Mucosa of stomach (tissue), 1 donor: ENCODE measurements at regions not wholly inside any gene's neighbourhood (a gene's known extent, or its start where the extent isn't known, plus 50 kb on each side); places are given as distances from the start of the nearest gene placed in this dataset.

Experiments used
- H3K27me3 ChIP-seq: one replicate; pipeline ENCODE4 v1.7.0; 2013; ENCODE audit warnings: mild to moderate bottlenecking, low read length; ENCODE audit not compliant: control insufficient read depth, insufficient read depth
- H3K36me3 ChIP-seq: one replicate; pipeline ENCODE4 v1.7.0; 2013; ENCODE audit warnings: low read length; ENCODE audit not compliant: control insufficient read depth, insufficient read depth
- H3K4me1 ChIP-seq: one replicate; pipeline ENCODE4 v1.7.0; 2013; ENCODE audit warnings: mild to moderate bottlenecking, low read length; ENCODE audit not compliant: control insufficient read depth, insufficient read depth
- H3K4me3 ChIP-seq: one replicate; pipeline ENCODE4 v1.7.0; 2013; ENCODE audit warnings: low read length
- H3K9ac ChIP-seq: one replicate; pipeline ENCODE4 v1.7.0; 2013; ENCODE audit warnings: mild to moderate bottlenecking, low read length, moderate library complexity
- H3K9me3 ChIP-seq: one replicate; pipeline ENCODE4 v1.7.0; 2013; ENCODE audit warnings: mild to moderate bottlenecking, low read length, moderate library complexity; ENCODE audit not compliant: control insufficient read depth
- donor health status: Pancreatic carcinoma.

DNA sequence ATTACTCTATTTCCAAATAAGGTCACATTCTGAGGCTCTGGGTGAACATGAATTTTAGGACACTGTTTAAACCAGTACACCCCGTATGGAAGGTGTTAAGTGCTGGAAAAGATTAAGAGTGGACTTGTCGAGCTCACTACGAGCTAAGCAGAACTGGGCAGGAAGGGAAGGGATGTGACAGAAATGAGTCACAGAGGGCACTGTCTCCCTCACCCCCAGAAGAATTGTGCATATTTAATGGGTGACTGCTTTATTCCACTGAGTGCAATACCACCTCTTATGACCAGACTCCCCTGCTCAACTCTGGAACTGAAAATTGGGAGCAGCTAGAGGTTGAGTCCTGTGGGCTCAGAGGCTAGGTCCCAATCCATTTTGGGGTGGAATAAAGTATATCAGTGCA is 187.4 kb upstream of the RPS6KA3 start:
- no peak overlapping the region for H3K4me3 ChIP-seq
- H3K9me3 ChIP-seq: no peaks in the 10 kb centered on the region
- H3K9ac ChIP-seq: no peak overlapping the region
- no peaks in the 10 kb centered on the region for H3K36me3 ChIP-seq
- no peaks in the 10 kb centered on the region for H3K4me1 ChIP-seq
- H3K27me3 ChIP-seq: no peaks in the 10 kb centered on the region

GRCh38 chrX:20452487-20452886 is 185.8 kb upstream of the RPS6KA3 start:
- H3K4me1 ChIP-seq: no peaks in the 10 kb centered on the region
- H3K4me3 ChIP-seq: no peak overlapping the region
- H3K9ac ChIP-seq: no peak overlapping the region
- H3K36me3 ChIP-seq: no peaks in the 10 kb centered on the region
- no peaks in the 10 kb centered on the region for H3K27me3 ChIP-seq
- no peaks in the 10 kb centered on the region for H3K9me3 ChIP-seq

DNA sequence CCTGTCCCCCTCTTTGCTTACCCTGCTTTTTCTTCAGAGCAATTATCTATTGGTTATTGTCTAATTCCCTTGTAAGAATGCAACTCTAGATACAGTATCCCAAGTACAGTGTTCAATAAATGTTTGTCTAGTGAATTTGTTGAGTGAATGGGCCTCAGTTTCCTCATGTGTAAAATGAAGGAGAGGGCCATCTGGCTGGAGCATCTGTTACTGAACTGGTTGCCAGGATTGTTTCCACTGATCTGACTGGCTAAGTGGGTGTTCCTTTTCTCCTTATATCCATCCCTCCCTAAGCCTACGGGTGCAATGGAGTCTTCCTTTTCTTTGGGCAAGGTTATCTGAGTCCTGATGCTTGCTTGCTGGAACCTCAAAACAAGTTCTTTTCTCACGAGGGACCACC is 185.2 kb upstream of the RPS6KA3 start:
- Histone ChIP-seq H3K9ac (no peak overlapping the region), H3K4me3 (no peak overlapping the region), H3K4me1 (no peaks in the 10 kb centered on the region), H3K9me3 (no peaks in the 10 kb centered on the region), H3K36me3 (no peaks in the 10 kb centered on the region), H3K27me3 (no peaks in the 10 kb centered on the region)

DNA sequence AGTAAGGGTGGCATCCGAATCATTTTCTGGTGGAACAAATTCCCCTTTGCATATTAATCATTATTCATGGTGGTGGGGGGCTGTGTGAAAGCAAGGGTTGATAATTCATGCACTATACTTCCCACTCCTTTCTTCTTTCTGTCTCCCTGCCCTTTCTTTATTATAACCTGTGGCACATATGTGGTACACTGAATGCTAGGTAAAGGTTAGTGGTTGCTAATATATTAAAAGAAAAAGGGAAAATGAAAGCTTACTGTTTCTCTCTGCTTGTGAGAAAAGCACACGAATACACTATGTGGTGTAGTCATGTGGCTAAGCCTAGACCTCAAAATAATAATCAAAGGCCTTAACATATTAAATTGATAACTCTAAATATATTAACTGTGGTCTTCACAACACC is 178.4 kb upstream of the RPS6KA3 start:
- no peak overlapping the region for H3K4me3 ChIP-seq

DNA sequence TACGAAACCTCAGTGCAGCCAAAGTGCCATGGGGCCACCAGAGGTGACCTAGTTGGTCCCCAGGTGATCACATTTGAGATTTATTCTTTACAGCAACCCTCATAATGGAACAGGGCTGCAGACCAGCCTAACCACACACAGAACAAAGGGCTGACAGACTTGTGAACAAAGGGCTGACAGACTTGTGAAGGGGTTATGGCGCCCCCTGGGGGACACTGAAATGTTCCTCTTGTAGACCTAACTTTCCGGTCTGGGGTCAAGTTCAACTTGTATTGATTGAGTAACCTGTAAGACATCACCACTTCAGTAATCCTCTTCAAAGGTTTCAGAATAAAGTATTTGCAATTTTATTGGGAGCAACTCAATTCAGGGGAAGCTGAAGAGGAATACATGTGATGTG is 175.9 kb upstream of the RPS6KA3 start:
- Histone ChIP-seq H3K27me3 (no peaks in the 10 kb centered on the region), H3K36me3 (no peaks in the 10 kb centered on the region), H3K9me3 (no peaks in the 10 kb centered on the region), H3K4me3 (no peak overlapping the region), H3K9ac (no peak overlapping the region), H3K4me1 (no peaks in the 10 kb centered on the region)

More for the DNA sequence above, 178.4 kb upstream of the RPS6KA3 start:
- H3K4me1 ChIP-seq: no peaks in the 10 kb centered on the region
- H3K27me3 ChIP-seq: no peaks in the 10 kb centered on the region
- no peaks in the 10 kb centered on the region for H3K9me3 ChIP-seq
- no peak overlapping the region for H3K9ac ChIP-seq
- H3K36me3 ChIP-seq: no peaks in the 10 kb centered on the region

DNA sequence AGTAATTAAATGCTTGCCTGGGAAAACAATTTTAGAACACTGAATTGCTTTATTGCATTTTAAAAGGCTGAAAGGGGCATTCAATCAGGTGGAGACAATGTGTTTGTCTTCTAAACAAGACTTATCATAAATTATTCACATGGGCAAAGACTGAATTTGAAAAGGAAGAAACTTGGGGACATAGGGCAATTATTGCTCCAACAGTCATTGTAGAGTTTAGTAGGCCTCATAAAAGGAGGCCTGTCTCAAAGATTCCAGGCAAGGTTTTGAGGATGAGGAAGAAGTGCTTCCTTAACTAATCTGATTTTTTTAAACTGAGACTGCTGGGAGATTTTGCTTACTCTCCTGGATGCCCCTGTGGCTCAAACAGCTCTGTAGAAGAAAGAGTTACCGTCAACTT is 174.4 kb upstream of the RPS6KA3 start:
- Histone ChIP-seq H3K9me3 (no peaks in the 10 kb centered on the region), H3K4me1 (no peaks in the 10 kb centered on the region), H3K36me3 (no peaks in the 10 kb centered on the region), H3K27me3 (no peaks in the 10 kb centered on the region), H3K9ac (no peak overlapping the region), H3K4me3 (no peak overlapping the region)

GRCh38 chrX:20438871-20439526 is 172.3 kb upstream of the RPS6KA3 start:
- H3K4me1 ChIP-seq: no peaks in the 10 kb centered on the region
- H3K36me3 ChIP-seq: no peaks in the 10 kb centered on the region
- H3K9me3 ChIP-seq: no peaks in the 10 kb centered on the region
- H3K27me3 ChIP-seq: no peaks in the 10 kb centered on the region
- no peak overlapping the region for H3K4me3 ChIP-seq
- H3K9ac ChIP-seq: no peak overlapping the region

DNA sequence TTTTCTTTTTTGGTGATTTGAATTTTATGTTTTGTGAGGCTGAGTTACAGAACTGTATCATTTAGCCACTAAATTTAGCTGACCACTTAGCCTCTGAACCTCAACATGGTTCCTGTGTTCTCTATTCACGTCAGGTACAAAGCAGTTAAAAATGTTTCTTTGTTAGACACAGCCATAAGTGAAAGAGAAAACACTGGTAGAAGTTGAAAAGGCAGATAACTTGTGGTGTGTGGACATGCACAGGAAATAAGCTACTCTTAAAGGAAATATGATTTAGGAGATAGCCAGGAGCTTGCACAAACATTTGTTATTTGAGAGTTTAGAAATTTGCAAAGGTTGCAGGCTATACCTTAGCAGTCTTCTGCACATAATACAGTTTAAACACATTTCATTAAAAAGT is 171.0 kb upstream of the RPS6KA3 start:
- no peak overlapping the region for H3K9ac ChIP-seq
- H3K4me3 ChIP-seq: no peak overlapping the region
- no peaks in the 10 kb centered on the region for H3K9me3 ChIP-seq
- no peaks in the 10 kb centered on the region for H3K27me3 ChIP-seq
- H3K4me1 ChIP-seq: no peaks in the 10 kb centered on the region
- H3K36me3 ChIP-seq: no peaks in the 10 kb centered on the region

- Histone ChIP-seq H3K4me1 (no peaks in the 10 kb centered on the region), H3K4me3 (no peak overlapping the region), H3K36me3 (no peaks in the 10 kb centered on the region), H3K27me3 (no peaks in the 10 kb centered on the region), H3K9me3 (no peaks in the 10 kb centered on the region), H3K9ac (no peak overlapping the region)
Measured at GRCh38 chrX:20435913-20436312, 169.2 kb upstream of the RPS6KA3 start.

DNA sequence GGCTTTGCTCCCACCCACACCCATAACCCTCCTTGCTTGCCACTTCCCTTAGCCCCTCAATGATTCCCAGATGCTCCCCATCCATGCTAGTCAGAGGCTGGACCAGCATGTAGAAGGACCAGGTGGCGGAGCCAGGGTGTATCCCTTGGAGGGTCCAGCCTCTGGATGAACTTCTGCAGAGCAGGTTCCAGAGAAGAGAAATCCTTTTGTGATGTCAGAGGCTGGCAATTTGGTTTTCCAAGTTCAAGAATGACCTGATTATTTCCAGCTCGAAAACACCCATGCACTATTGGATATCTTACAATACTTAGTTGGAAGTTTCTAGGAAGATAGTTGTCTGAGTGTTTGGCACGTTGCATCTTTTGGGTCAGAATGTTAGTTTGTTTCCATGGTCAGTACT is 168.3 kb upstream of the RPS6KA3 start:
- no peaks in the 10 kb centered on the region for H3K36me3 ChIP-seq
- no peak overlapping the region for H3K4me3 ChIP-seq
- H3K9ac ChIP-seq: no peak overlapping the region
- no peaks in the 10 kb centered on the region for H3K27me3 ChIP-seq
- no peaks in the 10 kb centered on the region for H3K9me3 ChIP-seq
- no peaks in the 10 kb centered on the region for H3K4me1 ChIP-seq

DNA sequence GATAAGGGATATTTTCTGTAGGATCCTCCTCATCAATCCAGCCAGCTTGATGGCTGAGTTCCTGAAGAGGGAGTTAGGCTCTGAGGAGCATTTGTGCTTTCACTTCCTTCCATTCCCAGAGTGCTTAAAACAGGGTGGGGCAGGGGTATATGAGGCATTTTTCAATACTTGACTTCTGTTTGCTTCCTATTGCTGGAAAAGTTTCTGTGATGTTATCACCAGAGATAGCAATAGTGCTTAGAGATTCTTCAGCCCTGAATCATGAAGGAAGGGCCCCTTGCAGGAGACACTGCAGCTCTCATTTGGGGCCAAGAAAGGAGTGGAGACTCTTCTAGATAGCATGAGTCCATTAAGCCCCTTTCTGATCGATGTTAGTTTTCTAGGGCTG is 166.7 kb upstream of the RPS6KA3 start:
- no peak overlapping the region for H3K4me3 ChIP-seq
- no peaks in the 10 kb centered on the region for H3K4me1 ChIP-seq
- no peak overlapping the region for H3K9ac ChIP-seq
- no peaks in the 10 kb centered on the region for H3K27me3 ChIP-seq
- H3K36me3 ChIP-seq: no peaks in the 10 kb centered on the region
- no peaks in the 10 kb centered on the region for H3K9me3 ChIP-seq

GRCh38 chrX:20432746-20433387 is 166.2 kb upstream of the RPS6KA3 start:
- Histone ChIP-seq H3K9ac (no peak overlapping the region), H3K4me3 (no peak overlapping the region), H3K36me3 (no peaks in the 10 kb centered on the region), H3K4me1 (no peaks in the 10 kb centered on the region), H3K27me3 (no peaks in the 10 kb centered on the region), H3K9me3 (no peaks in the 10 kb centered on the region)

GRCh38 chrX:20432048-20432447 is 165.3 kb upstream of the RPS6KA3 start:
- H3K9ac ChIP-seq: no peak overlapping the region
- H3K4me3 ChIP-seq: no peak overlapping the region
- H3K9me3 ChIP-seq: no peaks in the 10 kb centered on the region
- no peaks in the 10 kb centered on the region for H3K27me3 ChIP-seq
- H3K36me3 ChIP-seq: no peaks in the 10 kb centered on the region
- no peaks in the 10 kb centered on the region for H3K4me1 ChIP-seq
